Body of pancreas (tissue), 4 donors: ENCODE measurements at regions not wholly inside any gene's neighbourhood (a gene's known extent, or its start where the extent isn't known, plus 50 kb on each side); places are given as distances from the start of the nearest gene placed in this dataset.

ENCODE experiments used
- ATAC-seq: fragments of 150-250 bp; one replicate; pipeline ENCODE4 v1.9.1; 2016
- DNase-seq, 4 donors: peaks; one replicate each; pipeline ENCODE4 v3.0.0-alpha.2; 2019
- H3K27ac ChIP-seq, 4 donors: fragments of 200-600 bp; sonication (generic); 1 replicate in 3 of 4; 2 replicates in 1 of 4; pipeline versions ENCODE4 v1.5.1 to v1.6.1; 2016 to 2019; ENCODE audit warnings: mild to moderate bottlenecking in 1 of 4, mixed read lengths in 1 of 4, moderate library complexity in 1 of 4
- H3K27me3 ChIP-seq, 2 donors: fragments of 200-600 bp; sonication (generic); one replicate each; pipeline ENCODE4 v1.6.0; 2016; ENCODE audit warnings: mild to moderate bottlenecking in 1 of 2
- H3K36me3 ChIP-seq, 2 donors: fragments of 200-600 bp; sonication (generic); replicated peaks in 1 of 2; 2 replicates each; pipeline ENCODE4 v1.5.1; 2016; ENCODE audit warnings: low read depth in 2 of 2; ENCODE audit not compliant: insufficient read depth in 1 of 2
- H3K4me1 ChIP-seq: fragments of 200-600 bp; sonication (generic); one replicate; pipeline ENCODE4 v1.6.0; 2016
- H3K4me3 ChIP-seq, 2 donors: fragments of 200-600 bp; sonication (generic); 1 replicate in 1 of 2; 2 replicates in 1 of 2; pipeline ENCODE4 v1.5.1; 2016 to 2019
- H3K9me3 ChIP-seq, 3 donors: fragments of 200-600 bp; sonication (generic); 1 replicate in 2 of 3; 2 replicates in 1 of 3; pipeline ENCODE4 v1.5.1; 2016
- CTCF ChIP-seq, 7 experiments: fragments of 450-650 bp in 4 of 7; fragments of 200-600 bp in 3 of 7; sonication (generic) in 3 of 7; IDR thresholded peaks; one replicate each; pipeline ENCODE4 v1.5.1; 2016 to 2019; ENCODE audit warnings: antibody characterized with exemption in 7 of 7
- POLR2A ChIP-seq, 3 donors: fragments of 450-650 bp; IDR thresholded peaks; one replicate each; pipeline ENCODE4 v1.6.1; 2016; ENCODE audit warnings: antibody characterized with exemption in 3 of 3, mild to moderate bottlenecking in 2 of 3
- WGBS, 2 donors: methylation state at CpG; one replicate each; pipeline ENCODE4 v1.1.5; 2017; 5-methylcytosine and 5-hydroxymethylcytosine counted together
- intact Hi-C: fragments of 100-400 bp; cut with DNase I; formaldehyde crosslinking; loops from one replicate; pipeline ENCODE4 v1.15.1; 2023

- TF ChIP-seq CTCF (IDR thresholded peaks at IDR 0.05) (no peak), POLR2A (IDR thresholded peaks at IDR 0.05) (no peak)
- intact Hi-C loops = no loop called here
- no peaks in the 10 kb centered on the region for H3K36me3 ChIP-seq
- no peaks in the 10 kb centered on the region for H3K27me3 ChIP-seq
- H3K4me1 ChIP-seq = no peaks in the 10 kb centered on the region
- DNase-seq (no peak), ATAC-seq (no peak)
- H3K9me3 ChIP-seq = no peaks in the 10 kb centered on the region
- H3K4me3 ChIP-seq = no peak overlapping the region
- no peak overlapping the region for H3K27ac ChIP-seq
- 53 to 72% methylated on average over 3 of the region's 3 CpGs for WGBS, 2 donors
These were observed 648.5 kb upstream of the NRP1 start for GRCh38 chr10:33982995-33983394.

- 81 to 88% methylated on average over 5 of the region's 5 CpGs for WGBS, 2 donors
- Histone ChIP-seq H3K27ac (no peak overlapping the region), H3K9me3 (no peaks in the 10 kb centered on the region), H3K27me3 (no peaks in the 10 kb centered on the region), H3K36me3 (no peaks in the 10 kb centered on the region), H3K4me3 (no peak overlapping the region), H3K4me1 (no peaks in the 10 kb centered on the region)
- intact Hi-C loops = no loop called here
- DNase-seq (no peak), ATAC-seq (no peak)
- TF ChIP-seq CTCF (IDR thresholded peaks at IDR 0.05) = no peak
- no peak for TF ChIP-seq POLR2A (IDR thresholded peaks at IDR 0.05)
These were observed 646.8 kb upstream of the NRP1 start for GRCh38 chr10:33981301-33981700.

GRCh38 chr10:33979195-33979594, 644.7 kb upstream of the NRP1 start:
- 69 to 82% methylated on average over 6 of the region's 6 CpGs for WGBS, 2 donors
- H3K27ac ChIP-seq = no peak overlapping the region
- intact Hi-C loops = no loop called here

GRCh38 chr10:33975481-33975880, 641.0 kb upstream of the NRP1 start:
- H3K27ac ChIP-seq = no peak overlapping the region
- intact Hi-C loops = no loop called here
- no peaks in the 10 kb centered on the region for H3K9me3 ChIP-seq
- no peak for TF ChIP-seq POLR2A (IDR thresholded peaks at IDR 0.05)
- no peak for TF ChIP-seq CTCF (IDR thresholded peaks at IDR 0.05)
- WGBS, 2 donors = 37 to 40% methylated on average over 3 of the region's 3 CpGs
- no peak overlapping the region for H3K4me3 ChIP-seq
- DNase-seq (no peak), ATAC-seq (no peak)
- no peaks in the 10 kb centered on the region for H3K36me3 ChIP-seq
- H3K27me3 ChIP-seq = no peaks in the 10 kb centered on the region
- H3K4me1 ChIP-seq = peaks cover 12% of the 10 kb centered on the region

More at GRCh38 chr10:33979195-33979594, 644.7 kb upstream of the NRP1 start:
- DNase-seq (no peak), ATAC-seq (no peak)
- H3K36me3 ChIP-seq = no peaks in the 10 kb centered on the region
- no peaks in the 10 kb centered on the region for H3K27me3 ChIP-seq
- H3K4me3 ChIP-seq = no peak overlapping the region
- no peaks in the 10 kb centered on the region for H3K9me3 ChIP-seq
- TF ChIP-seq POLR2A (IDR thresholded peaks at IDR 0.05) = no peak
- no peak for TF ChIP-seq CTCF (IDR thresholded peaks at IDR 0.05)
- H3K4me1 ChIP-seq = peaks cover 12% of the 10 kb centered on the region

- intact Hi-C loops = no loop called here
These were observed 640.6 kb upstream of the NRP1 start for GRCh38 chr10:33974976-33975478.

More at GRCh38 chr10:33974976-33975478, 640.6 kb upstream of the NRP1 start:
- Histone ChIP-seq H3K27ac (no peak overlapping the region), H3K4me3 (no peak overlapping the region), H3K9me3 (no peaks in the 10 kb centered on the region), H3K27me3 (no peaks in the 10 kb centered on the region), H3K36me3 (no peaks in the 10 kb centered on the region), H3K4me1 (peaks cover 12% of the 10 kb centered on the region)
- ATAC-seq (peak; percentile 68), DNase-seq (peak; percentile 42 to 63 (median 52))
- 16 to 18% methylated on average over 4 of the region's 4 CpGs for WGBS, 2 donors
- TF ChIP-seq CTCF (IDR thresholded peaks at IDR 0.05) (no peak), POLR2A (IDR thresholded peaks at IDR 0.05) (no peak)
